PFSK-1 (cell line): ENCODE measurements at regions not wholly inside any gene's neighbourhood (a gene's known extent, or its start where the extent isn't known, plus 50 kb on each side); places are given as distances from the start of the nearest gene placed in this dataset.

Experiments used
- FOXP2 ChIP-seq: optimal IDR thresholded peaks from 2 replicates; pipeline ENCODE3; 2011; ENCODE audit warnings: borderline replicate concordance, control low read depth, inconsistent platforms; ENCODE audit not compliant: insufficient read depth; ENCODE audit errors: extremely low read length, extremely low read depth
- POLR2AphosphoS5 ChIP-seq: IDR thresholded peaks from 2 replicates; pipeline ENCODE4 v1.6.1; 2012; ENCODE audit warnings: low read depth, mild to moderate bottlenecking, control low read depth, low read length, moderate library complexity
- REST ChIP-seq, 2 experiments: IDR thresholded peaks; 2 replicates each; pipeline versions ENCODE4 v1.6.1 to v1.8.0; 2011 to 2012; ENCODE audit warnings: low read depth in 2 of 2, low read length in 2 of 2, control low read depth in 1 of 2, inconsistent platforms in 1 of 2, mild to moderate bottlenecking in 1 of 2, moderate library complexity in 1 of 2; ENCODE audit not compliant: insufficient read depth in 1 of 2
- SIN3A ChIP-seq: IDR thresholded peaks from 2 replicates; pipeline ENCODE4 v1.6.1; 2012; ENCODE audit warnings: mild to moderate bottlenecking, low read length, moderate library complexity, borderline replicate concordance; ENCODE audit not compliant: insufficient read depth
- TAF1 ChIP-seq: IDR thresholded peaks from 2 replicates; pipeline ENCODE4 v1.6.1; 2012; ENCODE audit warnings: low read length, control low read depth, borderline replicate concordance; ENCODE audit not compliant: insufficient read depth

- TF ChIP-seq TAF1 (no peak), FOXP2 (no peak), POLR2AphosphoS5 (no peak), REST (IDR thresholded peaks at IDR 0.05; ENCODE audit: insufficient read depth in 1 of 2, low read depth in 2 of 2, low read length in 2 of 2) (no peak), SIN3A (no peak)
These were observed 81.7 kb upstream of the TOX2 start for GRCh38 chr20:43832961-43833360.

GRCh38 chr20:43832096-43832816 lies 82.4 kb upstream of the TOX2 start:
- TF ChIP-seq TAF1 (no peak), FOXP2 (no peak), SIN3A (no peak), REST (IDR thresholded peaks at IDR 0.05; ENCODE audit: insufficient read depth in 1 of 2, low read depth in 2 of 2, low read length in 2 of 2) (no peak), POLR2AphosphoS5 (no peak)

- TF ChIP-seq POLR2AphosphoS5 (no peak), FOXP2 (no peak), TAF1 (no peak), SIN3A (no peak), REST (IDR thresholded peaks at IDR 0.05; ENCODE audit: insufficient read depth in 1 of 2, low read depth in 2 of 2, low read length in 2 of 2) (no peak)
These were observed 83.1 kb upstream of the TOX2 start for GRCh38 chr20:43831481-43832065.

GRCh38 chr20:43830883-43831282 lies 83.8 kb upstream of the TOX2 start:
- no peak for TF ChIP-seq REST (IDR thresholded peaks at IDR 0.05; ENCODE audit: insufficient read depth in 1 of 2, low read depth in 2 of 2, low read length in 2 of 2)
- TF ChIP-seq FOXP2: no peak
- no peak for TF ChIP-seq TAF1
- no peak for TF ChIP-seq POLR2AphosphoS5
- TF ChIP-seq SIN3A: no peak
